HG02885 (cell line): ENCODE measurements at regions not wholly inside any gene's neighbourhood (a gene's known extent, or its start where the extent isn't known, plus 50 kb on each side); places are given as distances from the start of the nearest gene placed in this dataset.

ENCODE experiments used
- ATAC-seq: cut with Tn5 transposase; IDR thresholded peaks from one replicate; pipeline ENCODE4 v1.9.1; 2021; ENCODE audit warnings: mild to moderate bottlenecking; ENCODE audit not compliant: unreplicated experiment, poor library complexity

- no peak for ATAC-seq
Observed at GRCh38 chr2:120826716-120827410, 91.2 kb downstream of the GLI2 start.

GRCh38 chr2:120828066-120828465 lies 92.4 kb downstream of the GLI2 start:
- ATAC-seq: no peak

GRCh38 chr2:120828829-120829632 lies 93.4 kb downstream of the GLI2 start:
- ATAC-seq: no peak

GRCh38 chr2:120829633-120830025 lies 94.0 kb downstream of the GLI2 start:
- ATAC-seq: no peak

- no peak for ATAC-seq
Observed at GRCh38 chr2:120830096-120830830, 94.6 kb downstream of the GLI2 start.

DNA sequence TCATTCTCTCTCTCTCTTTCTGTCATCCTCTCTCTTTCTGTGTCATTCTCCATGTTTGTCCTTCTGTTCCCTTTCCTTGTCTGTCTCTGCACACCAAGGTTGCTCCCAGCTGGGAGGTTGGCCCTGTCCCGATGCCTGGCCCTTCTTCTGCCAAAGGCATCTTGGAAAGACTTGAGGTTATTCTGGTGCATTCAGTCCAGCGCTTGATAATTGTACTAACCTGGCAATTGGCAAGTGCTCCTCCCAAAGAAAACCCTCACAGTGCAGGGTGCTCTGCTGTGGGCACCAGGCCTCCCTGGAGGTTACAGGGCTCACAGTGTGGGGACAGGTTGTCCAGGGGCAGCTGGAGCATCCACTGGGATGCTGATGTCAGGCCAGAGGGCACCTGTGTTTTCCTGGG lies 95.4 kb downstream of the GLI2 start:
- no peak for ATAC-seq

DNA sequence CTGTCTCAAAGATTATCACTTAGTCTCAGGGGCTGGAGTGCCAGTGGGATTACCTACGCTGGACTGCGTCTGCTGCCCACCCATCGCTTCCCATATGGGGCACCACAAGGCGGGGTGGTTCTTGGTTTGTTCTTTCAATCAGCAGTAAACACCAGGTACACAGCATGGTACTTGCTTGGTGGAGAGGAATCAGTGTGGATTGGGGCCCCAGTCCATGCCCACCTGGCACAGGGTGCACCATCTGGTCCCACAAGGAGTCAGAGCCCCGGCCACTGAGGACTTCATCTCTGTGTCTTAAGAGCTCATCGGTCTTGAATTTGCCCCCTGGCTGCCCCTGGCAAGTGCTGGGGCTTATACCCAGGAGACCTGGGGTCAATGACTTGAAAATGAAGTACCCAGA lies 96.2 kb downstream of the GLI2 start:
- ATAC-seq: no peak

- no peak for ATAC-seq
Observed at GRCh38 chr2:120832296-120833070, 96.8 kb downstream of the GLI2 start.

- no peak for ATAC-seq
Observed at GRCh38 chr2:120833127-120833675, 97.5 kb downstream of the GLI2 start.

GRCh38 chr2:120834206-120834605 lies 98.5 kb downstream of the GLI2 start:
- ATAC-seq: no peak

DNA sequence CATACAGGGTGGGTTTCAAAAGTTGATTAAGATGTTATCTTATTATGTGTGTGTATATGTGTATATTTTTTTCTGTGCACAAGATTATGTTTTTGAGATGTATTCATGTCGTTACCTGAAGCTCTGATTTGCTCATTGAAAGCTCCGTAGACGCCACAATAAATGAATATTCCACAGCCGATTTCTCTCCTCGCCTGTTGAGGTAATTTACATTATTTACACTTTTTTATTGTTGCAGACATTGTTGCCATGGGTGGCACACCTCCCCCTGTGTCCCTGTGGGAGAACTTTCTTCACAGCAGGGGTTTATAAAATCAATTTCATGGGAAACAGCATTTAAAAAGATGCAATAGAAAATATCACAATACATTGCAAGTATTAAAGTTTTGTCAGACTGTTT lies 100.6 kb downstream of the GLI2 start:
- no peak for ATAC-seq

GRCh38 chr2:120840795-120841487 lies 105.3 kb downstream of the GLI2 start:
- no peak for ATAC-seq

- ATAC-seq: no peak
Observed at GRCh38 chr2:120842456-120843439, 107.1 kb downstream of the GLI2 start.

DNA sequence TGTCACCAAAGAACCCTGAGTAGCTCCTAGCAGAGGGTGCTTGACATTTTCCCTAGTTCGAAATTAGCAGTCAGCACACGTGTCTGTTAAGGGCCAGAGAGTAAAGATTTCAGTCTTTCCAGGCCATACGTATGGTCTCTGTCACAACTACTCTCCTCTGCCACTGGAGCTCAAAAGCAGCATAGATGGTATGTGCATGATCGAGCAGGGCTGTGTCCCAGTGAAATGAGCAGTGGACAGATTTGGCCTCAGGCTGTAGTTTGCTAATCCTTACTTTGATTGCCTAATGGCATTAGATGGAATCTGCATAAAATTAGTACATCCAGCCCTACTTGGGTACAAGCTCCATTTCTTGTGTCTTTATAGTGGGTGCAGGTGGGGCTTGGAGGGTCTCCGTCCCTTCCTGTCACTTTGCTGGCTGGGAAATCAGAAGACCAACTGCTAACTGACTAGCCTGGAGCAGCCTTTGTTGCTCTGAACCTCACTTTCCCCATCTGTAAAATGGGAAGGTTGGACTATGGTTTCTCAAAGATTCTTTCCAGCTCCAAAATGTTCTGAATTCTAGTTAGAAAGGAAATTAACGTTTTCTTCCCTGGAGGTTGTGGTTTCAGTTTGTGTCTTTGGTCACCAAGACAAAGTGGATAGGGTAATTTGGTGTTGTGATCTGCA lies 108.5 kb downstream of the GLI2 start:
- no peak for ATAC-seq

GRCh38 chr2:120845277-120845676 lies 109.6 kb downstream of the GLI2 start:
- no peak for ATAC-seq

- ATAC-seq: no peak
Observed at GRCh38 chr2:120846406-120847095, 110.9 kb downstream of the GLI2 start.

GRCh38 chr2:120847700-120848321 lies 112.1 kb downstream of the GLI2 start:
- ATAC-seq: no peak
